ENCODE measurements at regions not wholly inside any gene's neighbourhood (a gene's known extent, or its start where the extent isn't known, plus 50 kb on each side); places are given as distances from the start of the nearest gene placed in this dataset.

DNA sequence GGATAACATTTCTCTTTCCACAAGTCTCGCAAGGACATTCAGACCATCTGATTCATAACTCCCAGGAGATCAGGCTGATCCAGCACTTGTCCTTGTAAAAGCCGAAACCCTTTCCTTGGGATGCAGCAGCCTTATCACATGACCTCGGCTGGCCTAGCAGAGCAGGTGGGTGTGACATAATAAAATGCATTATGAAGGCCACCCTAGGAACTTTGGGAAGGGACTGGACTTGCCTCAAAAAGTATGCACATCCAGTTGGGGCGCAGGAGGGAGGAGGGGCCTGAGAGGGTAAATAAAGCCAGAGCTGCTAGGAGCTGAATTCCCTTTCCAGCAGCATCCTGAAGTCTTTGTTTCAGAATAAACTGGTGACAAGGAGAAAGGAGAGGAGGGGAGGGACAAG lies 260.8 kb downstream of the SNX13 start:
- TF ChIP-seq POLR2A (IDR thresholded peaks at IDR 0.05), result no peak
- TF ChIP-seq, protein P1, sequence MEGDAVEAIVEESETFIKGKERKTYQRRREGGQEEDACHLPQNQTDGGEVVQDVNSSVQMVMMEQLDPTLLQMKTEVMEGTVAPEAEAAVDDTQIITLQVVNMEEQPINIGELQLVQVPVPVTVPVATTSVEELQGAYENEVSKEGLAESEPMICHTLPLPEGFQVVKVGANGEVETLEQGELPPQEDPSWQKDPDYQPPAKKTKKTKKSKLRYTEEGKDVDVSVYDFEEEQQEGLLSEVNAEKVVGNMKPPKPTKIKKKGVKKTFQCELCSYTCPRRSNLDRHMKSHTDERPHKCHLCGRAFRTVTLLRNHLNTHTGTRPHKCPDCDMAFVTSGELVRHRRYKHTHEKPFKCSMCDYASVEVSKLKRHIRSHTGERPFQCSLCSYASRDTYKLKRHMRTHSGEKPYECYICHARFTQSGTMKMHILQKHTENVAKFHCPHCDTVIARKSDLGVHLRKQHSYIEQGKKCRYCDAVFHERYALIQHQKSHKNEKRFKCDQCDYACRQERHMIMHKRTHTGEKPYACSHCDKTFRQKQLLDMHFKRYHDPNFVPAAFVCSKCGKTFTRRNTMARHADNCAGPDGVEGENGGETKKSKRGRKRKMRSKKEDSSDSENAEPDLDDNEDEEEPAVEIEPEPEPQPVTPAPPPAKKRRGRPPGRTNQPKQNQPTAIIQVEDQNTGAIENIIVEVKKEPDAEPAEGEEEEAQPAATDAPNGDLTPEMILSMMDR (IDR thresholded peaks at IDR 0.05), result no peak
